ENCODE measurements at regions not wholly inside any gene's neighbourhood (a gene's known extent, or its start where the extent isn't known, plus 50 kb on each side); places are given as distances from the start of the nearest gene placed in this dataset.
"Not testable (repeated sequence)": the region's sequence is repeated elsewhere in the genome, so short reads cannot be mapped to it uniquely, and the experiment has no call there.

DNA sequence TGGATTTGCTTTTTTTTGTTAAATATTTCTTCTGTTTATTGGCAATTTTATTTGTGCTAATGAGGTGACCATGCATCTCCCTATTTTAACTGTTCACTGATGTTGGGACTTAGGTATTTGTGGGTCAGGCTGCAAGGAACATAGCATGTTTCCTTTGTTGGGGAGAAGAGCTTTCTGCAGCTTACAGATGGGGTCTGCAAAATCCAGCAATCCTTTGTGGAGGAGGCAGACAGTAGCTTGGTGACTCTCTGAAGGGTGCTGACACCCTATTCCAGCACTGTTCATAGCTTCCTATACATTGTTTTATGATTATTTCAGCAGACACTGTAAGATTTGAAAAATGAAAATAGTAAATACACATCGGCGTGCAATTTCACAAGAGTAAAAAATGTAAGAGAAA is 491.7 kb downstream of the RAPGEF2 start:
- TF ChIP-seq, protein P1, sequence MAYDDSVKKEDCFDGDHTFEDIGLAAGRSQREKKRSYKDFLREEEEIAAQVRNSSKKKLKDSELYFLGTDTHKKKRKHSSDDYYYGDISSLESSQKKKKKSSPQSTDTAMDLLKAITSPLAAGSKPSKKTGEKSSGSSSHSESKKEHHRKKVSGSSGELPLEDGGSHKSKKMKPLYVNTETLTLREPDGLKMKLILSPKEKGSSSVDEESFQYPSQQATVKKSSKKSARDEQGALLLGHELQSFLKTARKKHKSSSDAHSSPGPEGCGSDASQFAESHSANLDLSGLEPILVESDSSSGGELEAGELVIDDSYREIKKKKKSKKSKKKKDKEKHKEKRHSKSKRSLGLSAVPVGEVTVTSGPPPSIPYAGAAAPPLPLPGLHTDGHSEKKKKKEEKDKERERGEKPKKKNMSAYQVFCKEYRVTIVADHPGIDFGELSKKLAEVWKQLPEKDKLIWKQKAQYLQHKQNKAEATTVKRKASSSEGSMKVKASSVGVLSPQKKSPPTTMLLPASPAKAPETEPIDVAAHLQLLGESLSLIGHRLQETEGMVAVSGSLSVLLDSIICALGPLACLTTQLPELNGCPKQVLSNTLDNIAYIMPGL (CRISPR knock-in tag; IDR thresholded peaks at IDR 0.05; ENCODE audit: borderline replicate concordance), result no peak
- no peak for TF ChIP-seq BHLHE40 (IDR thresholded peaks at IDR 0.05; ENCODE audit: low read depth, low read length)
- TF ChIP-seq, protein P2, sequence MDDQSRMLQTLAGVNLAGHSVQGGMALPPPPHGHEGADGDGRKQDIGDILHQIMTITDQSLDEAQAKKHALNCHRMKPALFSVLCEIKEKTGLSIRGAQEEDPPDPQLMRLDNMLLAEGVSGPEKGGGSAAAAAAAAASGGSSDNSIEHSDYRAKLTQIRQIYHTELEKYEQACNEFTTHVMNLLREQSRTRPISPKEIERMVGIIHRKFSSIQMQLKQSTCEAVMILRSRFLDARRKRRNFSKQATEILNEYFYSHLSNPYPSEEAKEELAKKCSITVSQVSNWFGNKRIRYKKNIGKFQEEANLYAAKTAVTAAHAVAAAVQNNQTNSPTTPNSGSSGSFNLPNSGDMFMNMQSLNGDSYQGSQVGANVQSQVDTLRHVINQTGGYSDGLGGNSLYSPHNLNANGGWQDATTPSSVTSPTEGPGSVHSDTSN (IDR thresholded peaks at IDR 0.05), result no peak
- TF ChIP-seq JUN (IDR thresholded peaks at IDR 0.05), result no peak
- no peak for TF ChIP-seq RFX5 (IDR thresholded peaks at IDR 0.05)
- TF ChIP-seq CHD4 (IDR thresholded peaks at IDR 0.05; ENCODE audit: borderline replicate concordance), result no peak
- no peak for TF ChIP-seq MAZ (IDR thresholded peaks at IDR 0.05; ENCODE audit: borderline replicate concordance, low read depth, low read length)
- TF ChIP-seq, protein P3, sequence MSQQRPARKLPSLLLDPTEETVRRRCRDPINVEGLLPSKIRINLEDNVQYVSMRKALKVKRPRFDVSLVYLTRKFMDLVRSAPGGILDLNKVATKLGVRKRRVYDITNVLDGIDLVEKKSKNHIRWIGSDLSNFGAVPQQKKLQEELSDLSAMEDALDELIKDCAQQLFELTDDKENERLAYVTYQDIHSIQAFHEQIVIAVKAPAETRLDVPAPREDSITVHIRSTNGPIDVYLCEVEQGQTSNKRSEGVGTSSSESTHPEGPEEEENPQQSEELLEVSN (IDR thresholded peaks at IDR 0.05; ENCODE audit: borderline replicate concordance, low read depth), result no peak
- no peak for TF ChIP-seq FOSL2 (IDR thresholded peaks at IDR 0.05)
- no peak for TF ChIP-seq FOSL2 (CRISPR knock-in tag; IDR thresholded peaks at IDR 0.05)
- no peak for TF ChIP-seq MYC (IDR thresholded peaks at IDR 0.05; ENCODE audit: borderline replicate concordance, low read length)
- no peak for TF ChIP-seq RCOR1 (IDR thresholded peaks at IDR 0.05; ENCODE audit: low read depth, low read length)
- TF ChIP-seq, protein P4, sequence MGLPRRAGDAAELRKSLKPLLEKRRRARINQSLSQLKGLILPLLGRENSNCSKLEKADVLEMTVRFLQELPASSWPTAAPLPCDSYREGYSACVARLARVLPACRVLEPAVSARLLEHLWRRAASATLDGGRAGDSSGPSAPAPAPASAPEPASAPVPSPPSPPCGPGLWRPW (IDR thresholded peaks at IDR 0.05), result no peak
- TF ChIP-seq, protein P5, sequence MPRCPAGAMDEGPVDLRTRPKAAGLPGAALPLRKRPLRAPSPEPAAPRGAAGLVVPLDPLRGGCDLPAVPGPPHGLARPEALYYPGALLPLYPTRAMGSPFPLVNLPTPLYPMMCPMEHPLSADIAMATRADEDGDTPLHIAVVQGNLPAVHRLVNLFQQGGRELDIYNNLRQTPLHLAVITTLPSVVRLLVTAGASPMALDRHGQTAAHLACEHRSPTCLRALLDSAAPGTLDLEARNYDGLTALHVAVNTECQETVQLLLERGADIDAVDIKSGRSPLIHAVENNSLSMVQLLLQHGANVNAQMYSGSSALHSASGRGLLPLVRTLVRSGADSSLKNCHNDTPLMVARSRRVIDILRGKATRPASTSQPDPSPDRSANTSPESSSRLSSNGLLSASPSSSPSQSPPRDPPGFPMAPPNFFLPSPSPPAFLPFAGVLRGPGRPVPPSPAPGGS (IDR thresholded peaks at IDR 0.05), result no peak
- TF ChIP-seq, protein P6, sequence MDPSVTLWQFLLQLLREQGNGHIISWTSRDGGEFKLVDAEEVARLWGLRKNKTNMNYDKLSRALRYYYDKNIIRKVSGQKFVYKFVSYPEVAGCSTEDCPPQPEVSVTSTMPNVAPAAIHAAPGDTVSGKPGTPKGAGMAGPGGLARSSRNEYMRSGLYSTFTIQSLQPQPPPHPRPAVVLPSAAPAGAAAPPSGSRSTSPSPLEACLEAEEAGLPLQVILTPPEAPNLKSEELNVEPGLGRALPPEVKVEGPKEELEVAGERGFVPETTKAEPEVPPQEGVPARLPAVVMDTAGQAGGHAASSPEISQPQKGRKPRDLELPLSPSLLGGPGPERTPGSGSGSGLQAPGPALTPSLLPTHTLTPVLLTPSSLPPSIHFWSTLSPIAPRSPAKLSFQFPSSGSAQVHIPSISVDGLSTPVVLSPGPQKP (IDR thresholded peaks at IDR 0.05; ENCODE audit: low read depth, low read length), result no peak
- TF ChIP-seq CBX8 (IDR thresholded peaks at IDR 0.05), result no peak
- TF ChIP-seq NPAS2 (CRISPR knock-in tag; IDR thresholded peaks at IDR 0.05; ENCODE audit: borderline replicate concordance), result no peak
- TF ChIP-seq ZNF302 (CRISPR knock-in tag; IDR thresholded peaks at IDR 0.05), result no peak
- CTCF ChIA-PET, result interaction anchor here (0.9 kb wide), 1 partner anchor 104 kb away, joined by 3 read pairs; no protein-coding TSS in a partner anchor
- Histone ChIP-seq H3K9me3 (no peaks in the 10 kb centered on the region), H3K4me3 (no peak overlapping the region), H3K4me1 (no peaks in the 10 kb centered on the region), H3K27ac (no peak overlapping the region), H3K4me2 (no peak overlapping the region)
- WGBS (ENCODE audit: missing lambda C conversion rate), result 38% methylated on average over 2 of the region's 2 CpGs
- no peak for ATAC-seq
- no peak for DNase-seq (ENCODE audit: low read depth in 1 of 2, low spot score in 1 of 2)
- POLR2A ChIA-PET, result no interaction called here
- FAIRE-seq, result no peak

DNA sequence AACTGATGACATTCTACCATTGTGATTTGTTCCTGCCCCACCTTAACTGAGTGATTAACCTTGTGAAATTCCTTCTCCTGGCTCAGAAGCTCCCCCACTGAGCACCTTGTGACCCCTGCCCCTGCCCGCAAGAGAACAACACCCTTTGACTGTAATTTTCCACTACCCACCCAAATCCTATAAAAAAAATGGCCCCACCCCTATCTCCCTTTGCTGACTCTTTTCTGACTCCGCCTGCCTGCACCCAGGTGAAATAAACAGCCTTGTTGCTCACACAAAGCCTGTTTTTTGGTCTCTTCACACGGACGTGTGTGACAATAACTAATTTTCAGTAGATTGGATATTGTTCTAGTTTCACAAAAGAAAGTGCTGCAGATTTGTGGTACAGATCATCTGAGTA is 492.2 kb downstream of the RAPGEF2 start:
- H3K4me3 ChIP-seq; H3K4me1 ChIP-seq; ATAC-seq; DNase-seq (ENCODE audit: low read depth in 1 of 2, low spot score in 1 of 2); H3K4me2 ChIP-seq; H3K9me3 ChIP-seq; POLR2A ChIA-PET; FAIRE-seq; H3K27ac ChIP-seq: not testable (repeated sequence)
- CTCF ChIA-PET, result interaction anchor here (0.9 kb wide), 1 partner anchor 103 kb away, joined by 3 read pairs; no protein-coding TSS in a partner anchor
- WGBS (ENCODE audit: missing lambda C conversion rate), result 47% methylated on average over 4 of the region's 4 CpGs
